ENCODE measurements at regions not wholly inside any gene's neighbourhood (a gene's known extent, or its start where the extent isn't known, plus 50 kb on each side); places are given as distances from the start of the nearest gene placed in this dataset.

DNA sequence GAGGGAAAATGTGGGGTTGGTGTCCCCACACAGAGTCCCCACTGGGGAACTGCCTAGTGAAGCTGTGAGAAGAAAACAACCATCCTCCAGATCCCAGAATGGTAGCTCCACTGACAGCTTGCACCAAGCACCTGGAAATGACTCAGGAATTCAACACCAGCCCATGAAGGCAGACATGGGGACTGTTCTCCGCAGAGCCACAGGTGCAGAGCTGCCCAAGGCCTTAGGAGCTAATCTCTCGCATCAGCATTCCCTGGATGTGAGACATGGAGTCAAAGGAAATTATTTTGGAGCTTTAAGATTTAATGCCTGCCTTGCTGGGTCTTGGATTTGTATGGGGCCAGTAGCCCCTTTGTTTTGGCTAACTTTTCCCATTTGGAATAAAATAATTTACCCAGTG lies 367.9 kb downstream of the FAM133A start:
- Mint-ChIP-seq H3K27ac (no peak overlapping the region), H3K4me1 (peaks cover 15% of the 10 kb centered on the region), H3K27me3 (ENCODE audit: low read depth) (no peaks in the 10 kb centered on the region; the same call in 1 of the 2 replicates), H3K4me3 (no peak overlapping the region), H3K36me3 (peaks cover 25% of the 10 kb centered on the region), H3K9me3 (peaks cover 27% of the 10 kb centered on the region)
- DNase-seq (ENCODE audit: low spot score) (no peak), ATAC-seq (no peak)
- CTCF ChIA-PET: no interaction called here
- TF ChIP-seq, protein P1, sequence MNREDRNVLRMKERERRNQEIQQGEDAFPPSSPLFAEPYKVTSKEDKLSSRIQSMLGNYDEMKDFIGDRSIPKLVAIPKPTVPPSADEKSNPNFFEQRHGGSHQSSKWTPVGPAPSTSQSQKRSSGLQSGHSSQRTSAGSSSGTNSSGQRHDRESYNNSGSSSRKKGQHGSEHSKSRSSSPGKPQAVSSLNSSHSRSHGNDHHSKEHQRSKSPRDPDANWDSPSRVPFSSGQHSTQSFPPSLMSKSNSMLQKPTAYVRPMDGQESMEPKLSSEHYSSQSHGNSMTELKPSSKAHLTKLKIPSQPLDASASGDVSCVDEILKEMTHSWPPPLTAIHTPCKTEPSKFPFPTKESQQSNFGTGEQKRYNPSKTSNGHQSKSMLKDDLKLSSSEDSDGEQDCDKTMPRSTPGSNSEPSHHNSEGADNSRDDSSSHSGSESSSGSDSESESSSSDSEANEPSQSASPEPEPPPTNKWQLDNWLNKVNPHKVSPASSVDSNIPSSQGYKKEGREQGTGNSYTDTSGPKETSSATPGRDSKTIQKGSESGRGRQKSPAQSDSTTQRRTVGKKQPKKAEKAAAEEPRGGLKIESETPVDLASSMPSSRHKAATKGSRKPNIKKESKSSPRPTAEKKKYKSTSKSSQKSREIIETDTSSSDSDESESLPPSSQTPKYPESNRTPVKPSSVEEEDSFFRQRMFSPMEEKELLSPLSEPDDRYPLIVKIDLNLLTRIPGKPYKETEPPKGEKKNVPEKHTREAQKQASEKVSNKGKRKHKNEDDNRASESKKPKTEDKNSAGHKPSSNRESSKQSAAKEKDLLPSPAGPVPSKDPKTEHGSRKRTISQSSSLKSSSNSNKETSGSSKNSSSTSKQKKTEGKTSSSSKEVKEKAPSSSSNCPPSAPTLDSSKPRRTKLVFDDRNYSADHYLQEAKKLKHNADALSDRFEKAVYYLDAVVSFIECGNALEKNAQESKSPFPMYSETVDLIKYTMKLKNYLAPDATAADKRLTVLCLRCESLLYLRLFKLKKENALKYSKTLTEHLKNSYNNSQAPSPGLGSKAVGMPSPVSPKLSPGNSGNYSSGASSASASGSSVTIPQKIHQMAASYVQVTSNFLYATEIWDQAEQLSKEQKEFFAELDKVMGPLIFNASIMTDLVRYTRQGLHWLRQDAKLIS (CRISPR knock-in tag; IDR thresholded peaks at IDR 0.05; ENCODE audit: borderline replicate concordance): no peak
- TF ChIP-seq ZNF416 (CRISPR knock-in tag; IDR thresholded peaks at IDR 0.05): no peak
- POLR2A ChIA-PET: no interaction called here

DNA sequence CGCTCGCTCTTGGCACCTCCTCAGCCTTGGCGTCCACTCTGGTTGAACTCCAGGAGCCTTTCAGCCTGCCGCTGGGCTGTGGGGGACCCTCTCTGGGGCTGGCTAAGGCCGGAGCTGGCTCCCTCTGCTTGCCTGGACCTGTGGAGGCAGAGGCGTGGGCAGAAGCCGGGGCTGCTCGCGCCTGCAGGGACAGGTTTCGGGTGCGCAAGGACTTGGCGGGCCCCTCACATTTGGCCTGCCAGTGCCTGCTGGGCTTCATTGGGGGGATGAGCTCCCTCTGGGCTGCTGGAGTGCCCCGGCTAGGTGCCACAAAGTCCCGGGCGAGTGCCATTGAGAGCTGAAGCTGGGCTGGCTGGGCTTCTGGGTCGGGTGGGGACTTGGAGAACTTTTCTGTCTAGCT lies 371.7 kb downstream of the FAM133A start:
- H3K27ac Mint-ChIP-seq: no peak overlapping the region
- peak; percentile 10 for DNase-seq (ENCODE audit: low spot score)
- CTCF ChIA-PET: no interaction called here
- POLR2A ChIA-PET: no interaction called here
- H3K4me1 Mint-ChIP-seq: peaks cover 37% of the 10 kb centered on the region
- H3K4me3 Mint-ChIP-seq: no peak overlapping the region
- peaks cover 23% of the 10 kb centered on the region for H3K36me3 Mint-ChIP-seq
- peaks cover 18% of the 10 kb centered on the region for H3K9me3 Mint-ChIP-seq
- peak; percentile 56 for ATAC-seq
- H3K27me3 Mint-ChIP-seq (ENCODE audit: low read depth): no peaks in the 10 kb centered on the region; the same call in 1 of the 2 replicates
- TF ChIP-seq, protein P2, sequence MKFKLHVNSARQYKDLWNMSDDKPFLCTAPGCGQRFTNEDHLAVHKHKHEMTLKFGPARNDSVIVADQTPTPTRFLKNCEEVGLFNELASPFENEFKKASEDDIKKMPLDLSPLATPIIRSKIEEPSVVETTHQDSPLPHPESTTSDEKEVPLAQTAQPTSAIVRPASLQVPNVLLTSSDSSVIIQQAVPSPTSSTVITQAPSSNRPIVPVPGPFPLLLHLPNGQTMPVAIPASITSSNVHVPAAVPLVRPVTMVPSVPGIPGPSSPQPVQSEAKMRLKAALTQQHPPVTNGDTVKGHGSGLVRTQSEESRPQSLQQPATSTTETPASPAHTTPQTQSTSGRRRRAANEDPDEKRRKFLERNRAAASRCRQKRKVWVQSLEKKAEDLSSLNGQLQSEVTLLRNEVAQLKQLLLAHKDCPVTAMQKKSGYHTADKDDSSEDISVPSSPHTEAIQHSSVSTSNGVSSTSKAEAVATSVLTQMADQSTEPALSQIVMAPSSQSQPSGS (CRISPR knock-in tag; IDR thresholded peaks at IDR 0.05; ENCODE audit: borderline replicate concordance, low read depth): no peak
- TF ChIP-seq, protein P3, sequence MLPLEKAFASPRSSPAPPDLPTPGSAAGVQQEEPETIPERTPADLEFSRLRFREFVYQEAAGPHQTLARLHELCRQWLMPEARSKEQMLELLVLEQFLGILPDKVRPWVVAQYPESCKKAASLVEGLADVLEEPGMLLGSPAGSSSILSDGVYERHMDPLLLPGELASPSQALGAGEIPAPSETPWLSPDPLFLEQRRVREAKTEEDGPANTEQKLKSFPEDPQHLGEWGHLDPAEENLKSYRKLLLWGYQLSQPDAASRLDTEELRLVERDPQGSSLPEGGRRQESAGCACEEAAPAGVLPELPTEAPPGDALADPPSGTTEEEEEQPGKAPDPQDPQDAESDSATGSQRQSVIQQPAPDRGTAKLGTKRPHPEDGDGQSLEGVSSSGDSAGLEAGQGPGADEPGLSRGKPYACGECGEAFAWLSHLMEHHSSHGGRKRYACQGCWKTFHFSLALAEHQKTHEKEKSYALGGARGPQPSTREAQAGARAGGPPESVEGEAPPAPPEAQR (CRISPR knock-in tag; IDR thresholded peaks at IDR 0.05): no peak
- no peak for TF ChIP-seq TEAD4 (CRISPR knock-in tag; IDR thresholded peaks at IDR 0.05)
- TF ChIP-seq, protein P4, sequence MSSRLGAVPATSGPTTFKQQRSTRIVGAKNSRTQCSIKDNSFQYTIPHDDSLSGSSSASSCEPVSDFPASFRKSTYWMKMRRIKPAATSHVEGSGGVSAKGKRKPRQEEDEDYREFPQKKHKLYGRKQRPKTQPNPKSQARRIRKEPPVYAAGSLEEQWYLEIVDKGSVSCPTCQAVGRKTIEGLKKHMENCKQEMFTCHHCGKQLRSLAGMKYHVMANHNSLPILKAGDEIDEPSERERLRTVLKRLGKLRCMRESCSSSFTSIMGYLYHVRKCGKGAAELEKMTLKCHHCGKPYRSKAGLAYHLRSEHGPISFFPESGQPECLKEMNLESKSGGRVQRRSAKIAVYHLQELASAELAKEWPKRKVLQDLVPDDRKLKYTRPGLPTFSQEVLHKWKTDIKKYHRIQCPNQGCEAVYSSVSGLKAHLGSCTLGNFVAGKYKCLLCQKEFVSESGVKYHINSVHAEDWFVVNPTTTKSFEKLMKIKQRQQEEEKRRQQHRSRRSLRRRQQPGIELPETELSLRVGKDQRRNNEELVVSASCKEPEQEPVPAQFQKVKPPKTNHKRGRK (CRISPR knock-in tag; IDR thresholded peaks at IDR 0.05; ENCODE audit: borderline replicate concordance): no peak
- TF ChIP-seq FOXJ3 (CRISPR knock-in tag; IDR thresholded peaks at IDR 0.05; ENCODE audit: borderline replicate concordance): no peak
- TF ChIP-seq NFE2L1 (CRISPR knock-in tag; IDR thresholded peaks at IDR 0.05): no peak
- TF ChIP-seq, protein P5, sequence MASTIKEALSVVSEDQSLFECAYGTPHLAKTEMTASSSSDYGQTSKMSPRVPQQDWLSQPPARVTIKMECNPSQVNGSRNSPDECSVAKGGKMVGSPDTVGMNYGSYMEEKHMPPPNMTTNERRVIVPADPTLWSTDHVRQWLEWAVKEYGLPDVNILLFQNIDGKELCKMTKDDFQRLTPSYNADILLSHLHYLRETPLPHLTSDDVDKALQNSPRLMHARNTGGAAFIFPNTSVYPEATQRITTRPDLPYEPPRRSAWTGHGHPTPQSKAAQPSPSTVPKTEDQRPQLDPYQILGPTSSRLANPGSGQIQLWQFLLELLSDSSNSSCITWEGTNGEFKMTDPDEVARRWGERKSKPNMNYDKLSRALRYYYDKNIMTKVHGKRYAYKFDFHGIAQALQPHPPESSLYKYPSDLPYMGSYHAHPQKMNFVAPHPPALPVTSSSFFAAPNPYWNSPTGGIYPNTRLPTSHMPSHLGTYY (CRISPR knock-in tag; IDR thresholded peaks at IDR 0.05): no peak
- no peak for TF ChIP-seq JAZF1 (CRISPR knock-in tag; IDR thresholded peaks at IDR 0.05)
- TF ChIP-seq, protein P6, sequence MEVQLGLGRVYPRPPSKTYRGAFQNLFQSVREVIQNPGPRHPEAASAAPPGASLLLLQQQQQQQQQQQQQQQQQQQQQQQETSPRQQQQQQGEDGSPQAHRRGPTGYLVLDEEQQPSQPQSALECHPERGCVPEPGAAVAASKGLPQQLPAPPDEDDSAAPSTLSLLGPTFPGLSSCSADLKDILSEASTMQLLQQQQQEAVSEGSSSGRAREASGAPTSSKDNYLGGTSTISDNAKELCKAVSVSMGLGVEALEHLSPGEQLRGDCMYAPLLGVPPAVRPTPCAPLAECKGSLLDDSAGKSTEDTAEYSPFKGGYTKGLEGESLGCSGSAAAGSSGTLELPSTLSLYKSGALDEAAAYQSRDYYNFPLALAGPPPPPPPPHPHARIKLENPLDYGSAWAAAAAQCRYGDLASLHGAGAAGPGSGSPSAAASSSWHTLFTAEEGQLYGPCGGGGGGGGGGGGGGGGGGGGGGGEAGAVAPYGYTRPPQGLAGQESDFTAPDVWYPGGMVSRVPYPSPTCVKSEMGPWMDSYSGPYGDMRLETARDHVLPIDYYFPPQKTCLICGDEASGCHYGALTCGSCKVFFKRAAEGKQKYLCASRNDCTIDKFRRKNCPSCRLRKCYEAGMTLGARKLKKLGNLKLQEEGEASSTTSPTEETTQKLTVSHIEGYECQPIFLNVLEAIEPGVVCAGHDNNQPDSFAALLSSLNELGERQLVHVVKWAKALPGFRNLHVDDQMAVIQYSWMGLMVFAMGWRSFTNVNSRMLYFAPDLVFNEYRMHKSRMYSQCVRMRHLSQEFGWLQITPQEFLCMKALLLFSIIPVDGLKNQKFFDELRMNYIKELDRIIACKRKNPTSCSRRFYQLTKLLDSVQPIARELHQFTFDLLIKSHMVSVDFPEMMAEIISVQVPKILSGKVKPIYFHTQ (CRISPR knock-in tag; IDR thresholded peaks at IDR 0.05): no peak
- no peak for TF ChIP-seq PRRX2 (CRISPR knock-in tag; IDR thresholded peaks at IDR 0.05)
- TF ChIP-seq, protein P7, sequence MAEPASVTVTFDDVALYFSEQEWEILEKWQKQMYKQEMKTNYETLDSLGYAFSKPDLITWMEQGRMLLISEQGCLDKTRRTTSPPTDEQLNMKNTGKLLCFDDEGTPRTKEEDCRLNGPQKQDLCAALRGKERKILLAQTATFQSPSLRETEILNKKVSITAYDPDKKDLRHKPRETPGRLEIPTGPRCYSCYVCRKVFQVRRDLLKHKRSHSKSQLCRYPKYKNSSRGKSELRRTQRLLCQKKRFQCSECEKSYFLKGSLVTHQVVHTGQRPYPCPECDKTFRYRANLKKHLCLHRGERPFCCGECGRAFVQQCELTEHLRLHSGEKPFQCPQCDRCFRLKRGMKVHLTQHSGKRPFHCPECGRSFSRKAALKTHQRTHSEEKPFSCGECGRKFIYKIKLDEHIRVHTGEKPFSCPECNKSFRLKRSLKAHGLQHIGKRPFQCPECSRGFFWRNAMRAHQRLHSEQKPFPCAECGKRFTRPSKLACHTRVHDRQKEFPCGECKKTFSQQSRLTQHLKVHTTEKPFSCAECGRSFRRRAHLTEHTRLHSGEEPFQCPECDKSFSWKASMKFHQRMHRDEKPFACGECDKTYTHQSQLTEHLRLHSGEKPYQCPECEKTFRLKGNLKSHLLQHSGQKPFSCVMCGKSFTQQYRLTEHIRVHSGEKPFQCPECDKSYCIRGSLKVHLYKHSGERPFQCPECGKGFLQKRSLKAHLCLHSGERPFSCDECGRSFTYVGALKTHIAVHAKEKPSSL (CRISPR knock-in tag; conservative IDR thresholded peaks at IDR 0.05): no peak
- TF ChIP-seq NFYB (CRISPR knock-in tag; conservative IDR thresholded peaks at IDR 0.05; ENCODE audit: low read depth): no peak
- no peak for TF ChIP-seq ZNF263 (CRISPR knock-in tag; IDR thresholded peaks at IDR 0.05; ENCODE audit: low read depth)
- TF ChIP-seq ZBTB21 (CRISPR knock-in tag; IDR thresholded peaks at IDR 0.05; ENCODE audit: borderline replicate concordance): no peak

All from WTC11 (cell line).